ENCODE measurements at regions not wholly inside any gene's neighbourhood (a gene's known extent, or its start where the extent isn't known, plus 50 kb on each side); places are given as distances from the start of the nearest gene placed in this dataset.

GRCh38 chr9:79880626-79881025 lies 308.9 kb downstream of the TLE4 start:
- TF ChIP-seq CTCF (IDR thresholded peaks at IDR 0.05) (no peak), POLR2A (IDR thresholded peaks at IDR 0.05) (no peak), EP300 (IDR thresholded peaks at IDR 0.05) (no peak)
